Retinal pigment epithelial cell (primary cell): ENCODE measurements at regions not wholly inside any gene's neighbourhood (a gene's known extent, or its start where the extent isn't known, plus 50 kb on each side); places are given as distances from the start of the nearest gene placed in this dataset.

Source experiments
- DNase-seq: peaks from one replicate; pipeline ENCODE4 v3.0.0-alpha.2; 2010; ENCODE audit warnings: low read depth
- H3K4me3 ChIP-seq: 2 replicates; pipeline ENCODE4 v1.5.1; 2011; ENCODE audit warnings: mild to moderate bottlenecking, low read length, control low read depth, moderate library complexity
- TF ChIP-seq, protein P1 (sequence below): conservative IDR thresholded peaks from 2 replicates; pipeline ENCODE4 v1.5.1; 2011; ENCODE audit warnings: low read depth, low read length, control low read depth, inconsistent platforms

DNA sequence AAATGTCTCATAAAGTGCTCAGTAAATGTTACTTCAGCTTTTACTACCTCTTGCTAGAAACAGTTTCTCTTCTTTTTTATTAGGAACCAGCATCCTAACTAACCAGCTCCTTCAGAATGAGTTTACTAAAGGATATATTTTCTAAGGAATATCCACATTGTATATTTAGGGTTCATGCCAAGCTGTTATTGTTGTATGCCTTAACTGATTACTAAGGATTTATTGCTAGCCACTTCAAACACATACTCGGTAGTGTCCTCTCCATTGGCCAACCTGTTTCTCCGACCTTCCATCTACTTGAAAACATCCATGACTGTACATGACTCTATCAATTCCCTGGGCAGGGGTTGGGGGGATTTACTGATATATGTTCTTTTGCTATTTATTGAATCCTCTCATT is 906.3 kb upstream of the SORCS1 start:
- TF ChIP-seq, protein P1, sequence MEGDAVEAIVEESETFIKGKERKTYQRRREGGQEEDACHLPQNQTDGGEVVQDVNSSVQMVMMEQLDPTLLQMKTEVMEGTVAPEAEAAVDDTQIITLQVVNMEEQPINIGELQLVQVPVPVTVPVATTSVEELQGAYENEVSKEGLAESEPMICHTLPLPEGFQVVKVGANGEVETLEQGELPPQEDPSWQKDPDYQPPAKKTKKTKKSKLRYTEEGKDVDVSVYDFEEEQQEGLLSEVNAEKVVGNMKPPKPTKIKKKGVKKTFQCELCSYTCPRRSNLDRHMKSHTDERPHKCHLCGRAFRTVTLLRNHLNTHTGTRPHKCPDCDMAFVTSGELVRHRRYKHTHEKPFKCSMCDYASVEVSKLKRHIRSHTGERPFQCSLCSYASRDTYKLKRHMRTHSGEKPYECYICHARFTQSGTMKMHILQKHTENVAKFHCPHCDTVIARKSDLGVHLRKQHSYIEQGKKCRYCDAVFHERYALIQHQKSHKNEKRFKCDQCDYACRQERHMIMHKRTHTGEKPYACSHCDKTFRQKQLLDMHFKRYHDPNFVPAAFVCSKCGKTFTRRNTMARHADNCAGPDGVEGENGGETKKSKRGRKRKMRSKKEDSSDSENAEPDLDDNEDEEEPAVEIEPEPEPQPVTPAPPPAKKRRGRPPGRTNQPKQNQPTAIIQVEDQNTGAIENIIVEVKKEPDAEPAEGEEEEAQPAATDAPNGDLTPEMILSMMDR, result no peak
- no peak overlapping the region for H3K4me3 ChIP-seq
- no peak for DNase-seq

DNA sequence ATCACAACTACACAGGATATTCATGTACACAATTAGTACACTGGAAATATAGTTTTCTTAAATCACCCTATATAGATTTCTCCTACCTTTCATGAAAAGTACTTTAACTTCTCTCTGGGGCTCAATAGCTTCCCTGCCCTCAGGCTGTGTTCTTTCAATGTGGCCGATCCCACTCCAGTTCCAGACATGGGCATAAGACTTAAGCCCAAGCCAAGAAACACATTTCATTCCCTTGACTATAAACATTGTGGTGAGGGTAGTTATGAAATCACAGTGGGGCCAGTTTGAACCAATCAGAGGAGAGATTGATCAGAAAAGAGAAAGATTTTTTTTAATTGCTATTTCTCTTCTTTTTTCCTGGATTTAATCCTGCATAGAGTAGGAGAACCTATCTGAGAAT is 904.6 kb upstream of the SORCS1 start:
- DNase-seq, result no peak
- TF ChIP-seq, protein P1, result no peak
- H3K4me3 ChIP-seq, result no peak overlapping the region

DNA sequence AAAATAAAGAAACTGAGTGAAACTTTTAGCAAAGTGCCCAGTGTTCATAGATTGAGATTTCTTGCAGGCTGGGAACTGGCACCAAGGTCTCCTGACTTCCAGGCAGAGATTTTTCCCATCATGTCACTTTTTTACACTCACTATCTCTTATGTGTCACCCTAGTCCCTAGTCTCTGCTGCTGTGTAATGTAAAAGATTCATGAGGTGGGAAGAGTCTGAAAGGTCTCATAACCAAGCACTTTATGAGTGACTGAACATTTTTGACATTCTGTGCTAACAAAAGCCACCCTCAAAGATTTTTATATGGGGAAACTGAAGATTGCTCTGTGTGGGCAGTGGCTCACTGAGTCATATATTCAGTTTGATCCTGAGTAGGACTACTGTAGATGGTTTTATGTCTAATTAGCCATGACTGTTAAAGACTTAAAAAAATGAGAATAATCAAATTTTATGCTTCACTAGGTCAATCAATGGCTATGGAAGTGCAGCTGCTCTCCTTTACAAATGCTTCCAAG is 900.3 kb upstream of the SORCS1 start:
- H3K4me3 ChIP-seq, result no peak overlapping the region
- no peak for DNase-seq
- TF ChIP-seq, protein P1, result no peak

DNA sequence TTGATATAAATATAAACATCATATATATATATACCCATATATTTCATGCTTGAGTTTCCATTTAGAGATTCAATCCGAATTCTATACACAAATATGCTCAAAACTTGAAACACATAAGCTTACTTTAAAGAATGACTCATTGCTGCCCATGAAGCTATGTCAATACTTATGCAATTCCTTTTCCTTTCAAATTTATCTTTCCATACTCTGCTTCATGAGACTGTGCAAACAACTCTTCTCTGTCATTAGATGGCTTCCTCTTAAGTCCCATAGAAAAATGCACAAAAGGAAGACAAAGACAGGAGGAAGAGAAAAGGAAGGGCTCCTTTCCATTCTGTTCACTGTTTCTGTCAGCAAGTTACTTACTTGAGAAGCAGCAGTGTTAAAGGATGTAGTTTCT is 895.7 kb upstream of the SORCS1 start:
- H3K4me3 ChIP-seq, result no peak overlapping the region
- TF ChIP-seq, protein P1, result no peak
- no peak for DNase-seq

DNA sequence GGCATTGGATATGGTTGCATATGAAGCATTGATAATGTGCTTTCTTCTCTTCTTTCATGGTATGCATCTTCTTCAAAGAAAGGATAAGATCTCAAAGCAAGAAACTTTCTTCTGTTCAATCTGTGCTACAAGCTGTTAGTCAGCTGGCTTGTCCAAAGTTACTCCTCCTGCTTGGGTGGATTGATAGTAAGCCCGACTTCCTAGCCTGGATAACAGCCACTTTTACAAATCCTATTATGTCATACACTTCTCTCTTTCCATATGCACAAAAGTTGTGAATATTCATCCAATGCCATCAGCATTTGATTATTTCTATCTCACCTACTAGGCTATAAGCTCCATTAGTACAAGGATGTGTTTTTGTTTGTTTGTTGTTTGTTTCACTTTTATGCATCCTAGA is 891.0 kb upstream of the SORCS1 start:
- H3K4me3 ChIP-seq, result no peak overlapping the region
- DNase-seq, result no peak
- TF ChIP-seq, protein P1, result no peak

DNA sequence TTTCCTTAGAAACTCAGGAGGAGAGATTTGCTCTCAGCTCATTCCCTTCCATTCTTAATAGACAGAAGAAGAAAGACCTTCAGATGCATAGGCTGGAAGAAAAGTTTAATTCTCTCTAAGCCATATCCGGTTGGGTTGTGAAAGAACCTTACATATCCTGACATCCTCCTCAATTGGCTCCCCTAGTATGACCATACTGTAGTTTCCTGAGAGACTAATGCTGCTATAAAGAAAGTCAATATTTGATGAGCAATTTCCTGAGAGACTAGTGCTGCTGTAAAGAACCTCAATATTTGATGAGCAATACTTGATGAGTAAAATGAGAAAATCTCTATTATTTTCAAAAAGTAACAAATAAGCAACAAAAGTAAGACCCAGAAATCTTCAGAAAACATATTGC is 888.5 kb upstream of the SORCS1 start:
- TF ChIP-seq, protein P1, result no peak
- H3K4me3 ChIP-seq, result no peak overlapping the region
- no peak for DNase-seq

DNA sequence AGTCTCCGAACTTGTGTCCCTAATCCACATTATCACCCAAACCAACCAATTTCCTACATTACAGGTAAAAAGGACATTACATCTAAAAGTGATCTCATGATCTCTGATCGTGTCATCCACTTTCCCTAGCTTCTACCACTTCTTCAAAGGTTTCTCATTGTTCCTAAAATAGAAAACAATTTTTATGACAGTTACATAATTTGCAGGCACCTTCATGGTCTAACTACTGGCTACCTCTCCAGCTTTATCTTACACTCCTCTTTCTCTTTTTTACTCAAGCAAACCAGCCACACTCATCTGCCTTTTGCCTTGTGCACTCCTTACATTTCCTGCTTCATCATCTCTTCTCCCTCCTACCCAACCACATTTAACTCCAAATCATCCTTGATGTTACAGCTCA is 886.7 kb upstream of the SORCS1 start:
- no peak overlapping the region for H3K4me3 ChIP-seq
- TF ChIP-seq, protein P1, result no peak
- no peak for DNase-seq
